GM21723 (cell line): ENCODE measurements at regions not wholly inside any gene's neighbourhood (a gene's known extent, or its start where the extent isn't known, plus 50 kb on each side); places are given as distances from the start of the nearest gene placed in this dataset.
"Not testable (repeated sequence)": the region's sequence is repeated elsewhere in the genome, so short reads cannot be mapped to it uniquely, and the experiment has no call there.

Experiments
- ATAC-seq: cut with Tn5 transposase; IDR thresholded peaks from one replicate; pipeline ENCODE4 v1.9.1; 2021; ENCODE audit warnings: mild to moderate bottlenecking, moderate library complexity; ENCODE audit not compliant: unreplicated experiment

- ATAC-seq: no peak
These were observed 203.6 kb downstream of the SH2D4B start for GRCh38 chr10:80741278-80741677.

- no peak for ATAC-seq
These were observed 212.6 kb downstream of the SH2D4B start for GRCh38 chr10:80750268-80750667.

- no peak for ATAC-seq
These were observed 214.2 kb downstream of the SH2D4B start for GRCh38 chr10:80751940-80752339.

GRCh38 chr10:80753612-80754011 is 215.9 kb downstream of the SH2D4B start:
- no peak for ATAC-seq

- no peak for ATAC-seq
These were observed 218.2 kb downstream of the SH2D4B start for GRCh38 chr10:80755893-80756292.

- no peak for ATAC-seq
These were observed 222.0 kb downstream of the SH2D4B start for GRCh38 chr10:80759693-80760092.

- peak; percentile 69 for ATAC-seq
These were observed 223.2 kb downstream of the SH2D4B start for GRCh38 chr10:80760914-80761371.

- ATAC-seq: no peak
These were observed 230.3 kb downstream of the SH2D4B start for GRCh38 chr10:80767963-80768362.

GRCh38 chr10:80769700-80770160 is 232.0 kb downstream of the SH2D4B start:
- ATAC-seq: no peak

- ATAC-seq: no peak
These were observed 232.5 kb downstream of the SH2D4B start for GRCh38 chr10:80770239-80770638.

- no peak for ATAC-seq
These were observed 233.6 kb downstream of the SH2D4B start for GRCh38 chr10:80771285-80771684.

GRCh38 chr10:80771902-80772555 is 234.3 kb downstream of the SH2D4B start:
- no peak for ATAC-seq

- no peak for ATAC-seq
These were observed 234.9 kb downstream of the SH2D4B start for GRCh38 chr10:80772596-80772995.

GRCh38 chr10:80784695-80785094 is 247.0 kb downstream of the SH2D4B start:
- no peak for ATAC-seq

GRCh38 chr10:80786322-80786721 is 248.6 kb downstream of the SH2D4B start:
- ATAC-seq: no peak

GRCh38 chr10:80787952-80788351 is 250.2 kb downstream of the SH2D4B start:
- ATAC-seq: no peak

GRCh38 chr10:80794994-80795393 is 257.3 kb downstream of the SH2D4B start:
- ATAC-seq: no peak

- no peak for ATAC-seq
These were observed 267.8 kb downstream of the SH2D4B start for GRCh38 chr10:80805343-80806020.

GRCh38 chr10:80814147-80814652 is 276.5 kb downstream of the SH2D4B start:
- no peak for ATAC-seq

- no peak for ATAC-seq
These were observed 291.4 kb downstream of the SH2D4B start for GRCh38 chr10:80829151-80829550.

GRCh38 chr10:80829562-80829961 is 291.9 kb downstream of the SH2D4B start:
- ATAC-seq: no peak

GRCh38 chr10:80832693-80833092 is 295.0 kb downstream of the SH2D4B start:
- ATAC-seq: not testable (repeated sequence)
